Stimulated activated CD8-positive, alpha-beta memory T cell treated with anti-CD3 and anti-CD28 coated beads, Interleukin-2, amount 100 ng/mL, for 48 hours (primary cell): ENCODE measurements at regions not wholly inside any gene's neighbourhood (a gene's known extent, or its start where the extent isn't known, plus 50 kb on each side); places are given as distances from the start of the nearest gene placed in this dataset.
"Not testable (repeated sequence)": the region's sequence is repeated elsewhere in the genome, so short reads cannot be mapped to it uniquely, and the experiment has no call there.

Source experiments
- DNase-seq, 2 donors: peaks; one replicate each; pipeline ENCODE4 v3.0.0-alpha.2; 2020; ENCODE audit warnings: low read depth in 2 of 2

DNA sequence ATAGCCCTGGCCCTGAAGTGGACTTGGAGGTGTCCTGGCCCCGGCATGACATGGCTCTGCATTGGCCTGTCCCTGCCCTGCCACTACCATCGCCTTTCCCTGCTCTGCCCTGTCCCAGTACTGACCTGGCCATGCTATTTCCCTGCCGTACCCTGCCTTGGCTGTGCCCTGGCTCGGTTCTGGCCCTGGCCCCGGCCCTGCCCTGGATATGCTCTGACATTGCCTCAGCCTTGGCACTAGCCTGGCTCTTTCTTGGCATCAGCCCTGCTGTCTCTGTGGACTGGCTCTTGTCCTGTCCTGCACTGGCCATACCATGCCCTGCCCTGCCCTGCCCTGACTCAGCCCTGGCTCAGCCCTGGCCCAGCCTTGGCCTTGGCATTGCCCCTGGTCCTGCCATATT lies 252.2 kb downstream of the TP53TG3F start:
- not testable (repeated sequence) for DNase-seq

DNA sequence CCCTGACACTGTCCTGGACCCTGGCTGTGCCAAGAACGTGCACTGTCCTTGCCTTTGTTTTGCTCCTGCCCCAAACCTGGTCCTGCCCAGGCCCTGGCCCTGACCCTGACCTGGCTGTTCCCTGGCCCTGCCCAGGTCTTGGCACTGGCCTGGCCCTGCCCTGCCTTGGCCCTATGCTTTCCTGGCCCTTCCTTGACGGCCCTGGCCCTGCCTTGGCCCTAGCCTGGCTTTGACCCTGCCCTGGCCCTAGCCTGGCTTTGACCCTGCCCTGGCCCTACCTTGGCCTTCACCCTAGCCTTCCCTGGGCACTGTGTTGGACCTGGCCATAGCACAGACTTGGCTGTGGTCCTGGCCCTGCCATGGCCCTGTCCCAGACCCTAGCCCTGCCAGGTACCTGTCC lies 252.9 kb downstream of the TP53TG3F start:
- DNase-seq: not testable (repeated sequence)

DNA sequence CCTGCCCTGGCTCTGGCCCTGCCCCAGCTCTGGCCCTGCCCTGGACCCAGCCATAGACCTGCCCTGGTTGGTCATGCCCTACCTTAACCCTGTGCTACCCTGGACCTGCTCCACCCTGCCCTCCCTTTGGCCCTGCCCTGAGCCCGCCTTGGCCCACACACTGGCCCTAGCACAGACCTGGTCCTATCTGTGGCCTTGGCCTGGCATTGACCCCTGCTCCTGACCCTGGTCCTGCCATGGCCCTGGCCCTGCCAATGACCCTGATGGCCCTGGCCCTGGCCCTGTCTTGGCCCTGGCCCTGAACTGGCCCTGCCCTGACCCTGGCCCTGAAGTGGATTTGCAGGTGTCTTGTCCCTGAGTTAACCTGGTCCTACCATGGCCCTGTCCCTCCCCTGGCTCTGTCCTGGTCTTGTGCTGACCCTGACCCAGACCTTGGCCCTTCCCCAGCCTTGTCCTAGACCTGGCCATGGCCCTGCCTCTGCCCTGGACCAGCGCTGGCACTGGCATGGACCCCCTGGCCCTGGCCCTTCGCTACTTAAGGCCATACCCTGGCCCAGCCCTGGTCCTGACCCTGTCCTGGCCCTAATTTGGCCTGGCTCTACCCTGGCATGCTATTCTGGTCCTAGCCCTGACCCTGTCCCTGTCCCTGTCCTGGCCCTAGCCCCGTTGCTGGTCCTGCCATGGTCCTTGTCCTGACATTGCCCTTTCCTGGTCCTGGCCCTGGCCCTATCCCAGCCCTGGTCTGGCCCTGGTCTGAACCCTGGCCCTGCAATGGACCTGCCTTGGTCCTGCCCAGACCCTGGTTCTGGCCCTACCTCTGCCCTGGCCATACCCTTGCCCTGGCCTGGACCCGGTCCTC lies 253.7 kb downstream of the TP53TG3F start:
- DNase-seq: not testable (repeated sequence)

DNA sequence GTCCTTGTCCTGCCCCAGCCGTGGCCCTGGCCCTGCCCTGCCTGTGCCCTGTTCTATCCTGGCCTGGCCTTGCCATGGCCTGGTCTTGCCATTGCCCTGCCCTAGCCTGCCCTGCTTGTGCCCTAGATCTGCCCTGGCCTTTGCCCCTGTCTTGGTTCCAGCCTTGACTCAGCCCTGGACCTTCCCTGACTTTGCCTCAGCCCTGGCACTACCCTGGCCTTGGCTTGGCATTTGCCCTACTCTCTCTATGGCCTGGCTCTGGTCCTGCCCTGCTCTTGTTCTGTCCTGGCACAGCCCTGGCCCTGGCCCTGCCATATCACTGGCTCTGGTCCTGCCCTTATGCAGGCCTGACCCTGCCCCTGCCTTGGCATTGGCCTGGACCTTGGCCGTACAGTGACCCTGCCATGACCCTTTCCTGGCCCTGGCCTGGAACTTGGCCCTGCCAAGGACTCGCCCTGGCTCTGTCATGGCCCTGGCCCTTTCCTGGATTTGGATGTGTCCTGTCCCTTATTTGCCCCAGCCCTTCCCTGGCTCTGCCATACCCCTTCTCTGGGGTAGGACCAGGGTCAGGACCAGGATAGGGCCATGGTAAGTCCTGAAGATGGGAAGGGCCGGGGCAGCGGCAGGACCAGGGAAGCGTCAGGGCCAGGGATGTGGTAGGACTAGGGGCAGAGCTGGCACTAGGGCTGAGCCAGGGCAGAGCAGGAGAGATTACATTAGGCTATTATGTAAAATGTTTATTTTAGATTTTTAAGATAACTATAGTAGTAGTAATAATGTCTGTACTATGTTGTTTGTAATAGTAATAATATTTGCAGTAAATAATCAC lies 254.5 kb downstream of the TP53TG3F start:
- DNase-seq: not testable (repeated sequence)

DNA sequence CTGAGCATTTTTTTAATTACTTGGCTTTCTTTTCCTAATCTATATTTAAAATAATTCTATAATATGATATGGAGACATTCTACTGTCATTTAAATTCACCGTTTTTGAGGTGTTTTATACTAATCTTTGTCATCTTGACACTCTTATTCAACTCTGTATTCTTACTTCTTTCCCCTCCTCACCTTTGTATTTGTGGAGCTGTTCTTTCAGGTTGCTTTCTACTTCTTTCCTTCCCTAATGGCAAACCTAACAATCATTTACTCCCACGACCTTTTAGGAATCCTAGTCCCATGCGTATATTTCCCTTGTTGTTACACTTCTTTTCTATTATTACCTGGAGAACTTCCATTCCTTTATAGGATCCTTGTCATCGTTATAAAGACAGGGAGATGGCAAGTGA lies 271.8 kb downstream of the TP53TG3F start:
- DNase-seq: not testable (repeated sequence)

DNA sequence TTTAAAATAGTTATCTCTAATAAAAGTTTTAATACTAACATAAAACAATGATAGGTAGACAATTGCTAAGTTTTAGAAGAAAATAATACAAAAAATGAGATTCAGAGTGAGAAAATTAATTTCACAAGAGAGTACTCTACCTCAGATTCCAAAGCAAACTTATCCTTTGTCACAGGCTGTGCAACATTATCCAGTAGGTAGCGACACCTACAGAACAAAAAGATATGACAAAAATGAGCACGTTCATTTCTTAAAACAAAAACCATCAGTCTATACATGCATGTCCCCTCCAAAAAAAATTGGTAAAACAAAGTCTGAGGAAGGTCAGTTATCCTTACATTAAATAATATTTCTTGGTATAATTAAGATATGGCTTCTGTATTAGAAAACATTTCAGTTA lies 275.2 kb downstream of the TP53TG3F start:
- not testable (repeated sequence) for DNase-seq

GRCh38 chr16:33766869-33767765 lies 307.7 kb downstream of the TP53TG3F start:
- DNase-seq: not testable (repeated sequence)

GRCh38 chr16:33768710-33769109 lies 309.3 kb downstream of the TP53TG3F start:
- DNase-seq: not testable (repeated sequence)

GRCh38 chr16:33769180-33769846 lies 309.9 kb downstream of the TP53TG3F start:
- not testable (repeated sequence) for DNase-seq

DNA sequence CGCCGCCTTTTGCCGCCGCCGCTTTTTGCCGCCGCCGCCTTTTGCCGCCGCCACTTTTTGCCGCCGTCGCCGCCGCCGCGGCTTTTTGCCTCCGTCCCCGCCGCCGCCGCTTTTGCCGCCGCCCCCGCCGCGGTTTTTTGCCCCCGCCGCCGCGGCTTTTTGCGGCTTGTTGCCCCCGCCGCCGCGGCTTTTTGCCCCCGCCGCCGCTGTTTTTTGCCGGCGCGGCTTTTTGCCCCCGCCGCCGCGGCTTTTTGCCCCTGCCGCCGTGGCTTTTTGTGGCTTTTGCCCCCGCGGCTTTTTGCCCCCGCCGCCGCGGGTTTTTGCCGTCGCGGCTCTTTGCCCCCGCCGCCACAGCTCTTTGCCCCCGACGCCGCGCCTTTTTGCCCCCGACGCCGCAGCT lies 311.1 kb downstream of the TP53TG3F start:
- DNase-seq: not testable (repeated sequence)

- DNase-seq: not testable (repeated sequence)
These were observed 311.8 kb downstream of the TP53TG3F start for GRCh38 chr16:33771211-33771610.

- not testable (repeated sequence) for DNase-seq
These were observed 314.6 kb downstream of the TP53TG3F start for GRCh38 chr16:33773966-33774365.

GRCh38 chr16:33774724-33775123 lies 315.3 kb downstream of the TP53TG3F start:
- not testable (repeated sequence) for DNase-seq

GRCh38 chr16:33816328-33816944 lies 357.0 kb downstream of the TP53TG3F start:
- not testable (repeated sequence) for DNase-seq

- DNase-seq: not testable (repeated sequence)
These were observed 365.3 kb downstream of the TP53TG3F start for GRCh38 chr16:33824736-33825135.

- DNase-seq: not testable (repeated sequence)
These were observed 368.1 kb downstream of the TP53TG3F start for GRCh38 chr16:33827522-33827921.

- not testable (repeated sequence) for DNase-seq
These were observed 379.7 kb downstream of the TP53TG3F start for GRCh38 chr16:33839157-33839556.

DNA sequence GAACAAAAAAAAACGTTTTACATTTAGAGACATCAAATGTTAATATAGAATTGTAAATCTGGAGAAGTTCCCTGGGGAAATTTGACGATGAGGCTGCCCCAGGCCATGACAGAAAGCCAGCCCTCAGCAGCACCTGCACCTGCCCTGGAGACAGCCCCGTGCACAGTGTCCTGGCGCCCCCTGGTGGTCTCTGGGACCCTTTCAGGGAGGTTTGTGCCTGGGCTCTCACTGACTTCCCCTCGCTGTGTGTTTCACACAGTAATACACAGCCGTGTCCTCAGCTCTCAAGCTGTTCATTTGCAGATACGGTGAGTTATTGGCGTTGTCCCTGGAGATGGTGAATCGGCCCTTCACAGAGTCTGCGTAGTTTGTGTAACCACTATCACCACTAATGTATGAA lies 385.1 kb downstream of the TP53TG3F start:
- peak; percentile 0 to 5 for DNase-seq
